22Rv1 (cell line): ENCODE measurements at regions not wholly inside any gene's neighbourhood (a gene's known extent, or its start where the extent isn't known, plus 50 kb on each side); places are given as distances from the start of the nearest gene placed in this dataset.

Experiments used
- H3K27ac ChIP-seq: fragments of 450-650 bp; 2 replicates; pipeline ENCODE4 v1.5.1; 2017
- ZFX ChIP-seq: fragments of 450-650 bp; IDR thresholded peaks from 2 replicates; pipeline ENCODE4 v1.6.1; 2017; ENCODE audit warnings: antibody characterized with exemption, borderline replicate concordance
- TF ChIP-seq, protein P1 (sequence below): fragments of 450-650 bp; IDR thresholded peaks from 2 replicates; pipeline ENCODE4 v1.5.1; 2017; ENCODE audit warnings: mild to moderate bottlenecking

DNA sequence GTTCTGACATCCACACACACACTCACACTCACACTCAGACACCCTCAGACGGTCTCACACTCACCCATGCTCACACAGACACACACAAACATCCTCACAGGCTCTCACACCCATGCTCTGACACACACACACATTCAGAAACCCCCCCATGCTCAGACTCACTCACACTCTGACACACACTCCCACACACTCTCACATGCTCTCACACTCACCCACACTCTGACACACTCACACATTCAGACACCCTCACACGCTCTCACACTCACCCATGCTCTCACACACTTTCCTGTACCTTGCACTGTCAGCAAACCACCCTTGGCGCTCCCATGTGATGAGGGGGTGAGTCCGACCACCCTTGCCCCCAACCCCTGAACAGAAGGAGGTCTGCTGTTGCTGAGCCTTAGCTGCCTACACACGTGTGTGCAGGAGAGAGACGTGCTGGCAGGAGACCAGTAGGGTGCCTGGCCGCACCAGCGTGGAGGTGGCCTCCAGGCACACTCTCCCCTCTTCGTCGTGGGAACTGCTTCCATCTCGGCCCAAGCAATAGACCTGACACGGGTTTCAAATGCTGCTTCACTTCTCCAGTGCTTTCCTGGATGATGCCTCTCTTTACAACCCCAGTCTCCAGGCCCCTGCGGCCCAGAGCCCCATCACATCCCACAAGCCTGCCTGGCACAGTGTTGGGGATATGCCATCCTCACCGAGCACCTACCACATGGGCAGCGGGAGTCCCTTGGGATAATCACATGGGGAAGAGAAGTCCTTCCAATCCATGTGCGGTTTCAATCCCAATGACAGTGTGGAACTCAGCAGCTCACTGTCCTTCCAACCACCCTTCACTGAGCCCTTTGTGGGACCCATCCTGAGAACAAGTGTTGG lies 267.8 kb upstream of the FOXF1 start:
- TF ChIP-seq, protein P1, sequence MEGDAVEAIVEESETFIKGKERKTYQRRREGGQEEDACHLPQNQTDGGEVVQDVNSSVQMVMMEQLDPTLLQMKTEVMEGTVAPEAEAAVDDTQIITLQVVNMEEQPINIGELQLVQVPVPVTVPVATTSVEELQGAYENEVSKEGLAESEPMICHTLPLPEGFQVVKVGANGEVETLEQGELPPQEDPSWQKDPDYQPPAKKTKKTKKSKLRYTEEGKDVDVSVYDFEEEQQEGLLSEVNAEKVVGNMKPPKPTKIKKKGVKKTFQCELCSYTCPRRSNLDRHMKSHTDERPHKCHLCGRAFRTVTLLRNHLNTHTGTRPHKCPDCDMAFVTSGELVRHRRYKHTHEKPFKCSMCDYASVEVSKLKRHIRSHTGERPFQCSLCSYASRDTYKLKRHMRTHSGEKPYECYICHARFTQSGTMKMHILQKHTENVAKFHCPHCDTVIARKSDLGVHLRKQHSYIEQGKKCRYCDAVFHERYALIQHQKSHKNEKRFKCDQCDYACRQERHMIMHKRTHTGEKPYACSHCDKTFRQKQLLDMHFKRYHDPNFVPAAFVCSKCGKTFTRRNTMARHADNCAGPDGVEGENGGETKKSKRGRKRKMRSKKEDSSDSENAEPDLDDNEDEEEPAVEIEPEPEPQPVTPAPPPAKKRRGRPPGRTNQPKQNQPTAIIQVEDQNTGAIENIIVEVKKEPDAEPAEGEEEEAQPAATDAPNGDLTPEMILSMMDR: no peak
- H3K27ac ChIP-seq: no peak overlapping the region

DNA sequence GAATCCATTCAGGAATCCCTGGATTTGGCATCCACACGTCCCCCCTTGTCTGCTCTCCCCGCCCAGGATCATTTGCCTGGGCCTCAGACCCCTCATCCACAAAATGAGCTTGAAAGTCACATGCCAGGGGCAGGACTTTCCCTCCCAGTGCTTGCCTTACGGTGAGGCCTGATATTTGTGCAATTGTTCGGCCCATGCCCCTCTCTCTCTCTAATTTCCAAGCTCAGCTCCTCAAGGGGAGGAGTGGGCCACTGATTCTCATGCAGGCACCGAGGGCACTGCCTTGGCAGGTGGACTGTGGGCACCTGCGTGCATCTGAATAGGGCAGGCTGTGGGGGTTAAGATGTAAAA lies 267.2 kb upstream of the FOXF1 start:
- TF ChIP-seq ZFX: no peak
- TF ChIP-seq, protein P1: no peak

DNA sequence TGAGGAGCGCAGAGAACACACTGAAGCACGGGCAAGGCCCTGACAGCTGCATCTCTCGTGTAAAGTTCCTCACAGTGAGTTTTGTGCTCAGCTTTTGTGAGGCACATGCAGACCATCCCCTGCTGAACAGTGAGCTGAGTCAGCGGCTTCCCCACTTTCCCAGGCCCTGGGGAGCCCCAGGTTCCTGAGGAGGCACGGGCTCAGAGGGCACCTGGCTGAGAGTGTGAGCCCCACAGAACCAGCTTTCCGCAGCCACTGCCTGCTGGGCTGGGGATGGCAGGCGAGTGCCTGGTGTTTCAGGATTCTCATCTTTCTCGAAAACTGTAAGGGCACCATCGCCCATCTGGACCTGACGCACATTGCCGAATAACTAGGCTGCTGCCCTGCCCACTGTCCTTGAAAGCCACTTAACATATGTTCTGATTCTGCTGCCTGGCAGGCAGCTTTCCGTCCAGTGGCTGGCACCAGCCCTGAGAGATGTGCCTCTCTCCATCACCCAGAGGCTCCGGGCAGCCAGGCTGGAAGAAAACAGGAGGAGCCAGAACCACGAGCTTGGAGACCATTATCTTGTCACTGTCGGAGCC lies 266.7 kb upstream of the FOXF1 start:
- H3K27ac ChIP-seq: no peak overlapping the region
- TF ChIP-seq, protein P1: no peak
- no peak for TF ChIP-seq ZFX

More for the DNA sequence above, 267.2 kb upstream of the FOXF1 start:
- H3K27ac ChIP-seq: no peak overlapping the region

DNA sequence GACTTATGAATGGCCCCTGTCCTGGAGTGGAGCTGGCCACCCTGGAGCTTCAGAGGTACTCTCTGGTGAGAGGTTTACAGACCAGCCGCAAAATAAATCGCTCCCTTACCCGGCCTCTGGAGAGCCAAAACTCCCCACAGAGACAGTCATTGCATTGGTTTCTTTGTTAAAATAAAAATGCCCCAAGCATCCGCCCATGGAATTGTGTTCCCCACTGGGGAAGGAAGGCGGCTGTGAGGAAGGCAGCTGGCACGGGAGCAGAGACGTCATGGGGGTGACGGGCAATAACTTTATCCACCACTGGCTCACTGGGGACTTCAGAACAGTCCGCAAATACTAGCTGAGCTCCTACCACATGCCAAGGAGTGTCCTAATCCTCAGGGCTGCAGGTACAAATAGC lies 266.2 kb upstream of the FOXF1 start:
- no peak for TF ChIP-seq ZFX
- TF ChIP-seq, protein P1: no peak
- H3K27ac ChIP-seq: no peak overlapping the region

DNA sequence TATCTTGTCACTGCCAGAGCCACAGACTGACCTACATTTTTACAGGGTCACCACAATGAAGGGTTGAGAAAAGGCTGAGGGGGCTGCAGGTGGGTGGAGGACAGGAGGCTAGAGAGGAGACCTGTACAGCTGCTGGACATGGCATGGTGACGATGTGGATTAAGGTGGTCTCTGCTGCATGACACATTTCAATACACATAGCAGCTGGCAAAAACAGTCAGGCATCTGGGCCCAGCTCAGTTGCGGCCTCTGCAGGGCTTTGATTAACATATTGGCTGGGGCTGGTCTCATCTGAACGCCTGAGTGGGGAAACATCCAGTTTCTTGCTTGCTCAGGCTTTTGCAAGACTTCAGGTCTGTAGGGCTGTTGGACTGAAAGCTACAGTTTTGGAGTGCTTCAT lies 265.4 kb upstream of the FOXF1 start:
- TF ChIP-seq, protein P1: no peak
- TF ChIP-seq ZFX: no peak

DNA sequence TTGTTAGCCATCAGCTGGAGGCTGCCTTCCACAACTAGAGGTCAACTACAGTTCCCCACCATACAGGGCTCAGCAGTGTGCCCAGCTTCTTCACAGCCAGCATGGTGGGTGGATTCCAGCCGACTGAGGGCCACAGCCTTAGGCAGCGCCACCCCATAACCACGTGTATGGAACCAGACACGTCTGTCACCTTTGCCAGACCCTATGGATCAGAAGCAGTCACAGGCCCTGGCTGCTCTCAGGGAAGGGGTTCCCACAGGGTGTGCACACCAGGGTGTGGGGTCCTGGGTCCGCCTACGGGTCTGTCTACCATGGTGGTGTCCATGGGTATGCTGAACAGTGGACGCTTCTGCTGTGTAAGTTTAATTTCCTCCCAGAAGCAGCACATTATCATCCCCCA lies 265.0 kb upstream of the FOXF1 start:
- H3K27ac ChIP-seq: no peak overlapping the region
- TF ChIP-seq ZFX: no peak
- TF ChIP-seq, protein P1: no peak

More for the DNA sequence above, 265.4 kb upstream of the FOXF1 start:
- no peak overlapping the region for H3K27ac ChIP-seq

DNA sequence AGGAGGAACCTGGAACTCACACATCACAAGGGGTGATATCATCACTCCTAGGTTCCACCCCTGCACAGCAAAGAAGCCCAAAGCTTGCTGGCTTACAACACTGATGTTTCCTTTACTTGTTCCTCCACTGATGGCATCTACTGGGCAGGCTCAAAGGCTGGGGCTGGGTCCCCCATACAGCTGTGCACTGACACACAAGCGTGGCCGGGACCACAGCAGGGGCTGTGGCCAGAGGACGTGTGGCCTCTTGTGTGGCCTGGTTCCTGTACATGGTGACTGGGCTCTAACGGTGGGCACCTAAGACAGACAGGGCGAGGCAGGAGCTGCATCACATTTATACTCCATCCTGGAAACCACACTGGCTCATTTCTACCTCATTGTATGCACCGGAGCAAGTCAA lies 264.4 kb upstream of the FOXF1 start:
- no peak for TF ChIP-seq ZFX
- TF ChIP-seq, protein P1: no peak
- no peak overlapping the region for H3K27ac ChIP-seq
